Dedifferentiated amniotic fluid mesenchymal stem cell (primary cell): ENCODE measurements at regions not wholly inside any gene's neighbourhood (a gene's known extent, or its start where the extent isn't known, plus 50 kb on each side); places are given as distances from the start of the nearest gene placed in this dataset.
"Not testable (repeated sequence)": the region's sequence is repeated elsewhere in the genome, so short reads cannot be mapped to it uniquely, and the experiment has no call there.

Experiments used
- DNase-seq: peaks from one replicate; pipeline ENCODE4 v3.0.0-alpha.2; 2016; ENCODE audit errors: extremely low spot score

- DNase-seq = no peak
Measured at GRCh38 chr9:90201766-90202165, 440.9 kb downstream of the DIRAS2 start.

GRCh38 chr9:90204128-90204831, 438.3 kb downstream of the DIRAS2 start:
- no peak for DNase-seq

GRCh38 chr9:90213045-90213444, 429.6 kb downstream of the DIRAS2 start:
- not testable (repeated sequence) for DNase-seq

- DNase-seq = no peak
Measured at GRCh38 chr9:90219548-90220118, 423.0 kb downstream of the DIRAS2 start.

- DNase-seq = not testable (repeated sequence)
Measured at GRCh38 chr9:90221899-90222298, 420.7 kb downstream of the DIRAS2 start.

GRCh38 chr9:90226839-90227338, 415.7 kb downstream of the DIRAS2 start:
- DNase-seq = not testable (repeated sequence)

- not testable (repeated sequence) for DNase-seq
Measured at GRCh38 chr9:90233081-90233480, 409.5 kb downstream of the DIRAS2 start.

- DNase-seq = no peak
Measured at GRCh38 chr9:90240541-90240940, 402.1 kb downstream of the DIRAS2 start.

- DNase-seq = no peak
Measured at GRCh38 chr9:90245661-90246060, 397.0 kb downstream of the DIRAS2 start.

- no peak for DNase-seq
Measured at GRCh38 chr9:90249094-90249493, 393.5 kb downstream of the DIRAS2 start.

- DNase-seq = no peak
Measured at GRCh38 chr9:90251316-90251715, 391.3 kb downstream of the DIRAS2 start.

- no peak for DNase-seq
Measured at GRCh38 chr9:90256345-90256744, 386.3 kb downstream of the DIRAS2 start.

GRCh38 chr9:90259311-90260246, 383.0 kb downstream of the DIRAS2 start:
- no peak for DNase-seq

- DNase-seq = no peak
Measured at GRCh38 chr9:90261698-90262097, 380.9 kb downstream of the DIRAS2 start.

- no peak for DNase-seq
Measured at GRCh38 chr9:90268613-90269012, 374.0 kb downstream of the DIRAS2 start.

- DNase-seq = no peak
Measured at GRCh38 chr9:90271707-90272106, 370.9 kb downstream of the DIRAS2 start.

- no peak for DNase-seq
Measured at GRCh38 chr9:90274725-90275124, 367.9 kb downstream of the DIRAS2 start.

- DNase-seq = no peak
Measured at GRCh38 chr9:90285946-90286345, 356.7 kb downstream of the DIRAS2 start.

GRCh38 chr9:90287567-90288274, 354.9 kb downstream of the DIRAS2 start:
- DNase-seq = no peak

- DNase-seq = no peak
Measured at GRCh38 chr9:90288275-90288639, 354.4 kb downstream of the DIRAS2 start.

- DNase-seq = no peak
Measured at GRCh38 chr9:90290716-90291485, 351.7 kb downstream of the DIRAS2 start.
